Activated CD4-positive, CD25-positive, alpha-beta regulatory T cell treated with anti-CD3 and anti-CD28 coated beads, Interleukin-2, amount 50 U/mL, for 72 hours (primary cell): ENCODE measurements at regions not wholly inside any gene's neighbourhood (a gene's known extent, or its start where the extent isn't known, plus 50 kb on each side); places are given as distances from the start of the nearest gene placed in this dataset.
"Not testable (repeated sequence)": the region's sequence is repeated elsewhere in the genome, so short reads cannot be mapped to it uniquely, and the experiment has no call there.

ENCODE experiments used
- DNase-seq: peaks from one replicate; pipeline ENCODE4 v3.0.0; 2021

GRCh38 chr5:100011160-100011559 lies 524.0 kb upstream of the FAM174A start:
- not testable (repeated sequence) for DNase-seq

DNA sequence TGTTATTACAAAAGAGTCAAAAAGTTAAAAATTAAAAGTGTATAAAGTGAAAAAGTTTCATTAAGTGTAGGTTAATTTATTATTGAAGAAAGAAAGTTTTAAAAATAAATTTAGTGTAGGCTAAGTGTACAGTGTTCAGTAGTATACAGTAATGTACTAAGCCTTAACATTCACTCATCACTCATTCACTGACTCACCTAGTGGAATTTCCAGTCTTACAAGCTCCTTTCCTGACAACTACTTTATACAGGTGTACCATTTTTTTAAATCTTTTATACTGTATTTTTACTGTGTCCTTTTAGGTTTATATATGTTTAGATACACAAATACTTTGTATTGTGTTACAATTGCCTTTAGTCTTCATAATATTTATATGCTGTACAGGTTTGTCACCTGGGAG lies 530.2 kb upstream of the FAM174A start:
- DNase-seq: no peak

DNA sequence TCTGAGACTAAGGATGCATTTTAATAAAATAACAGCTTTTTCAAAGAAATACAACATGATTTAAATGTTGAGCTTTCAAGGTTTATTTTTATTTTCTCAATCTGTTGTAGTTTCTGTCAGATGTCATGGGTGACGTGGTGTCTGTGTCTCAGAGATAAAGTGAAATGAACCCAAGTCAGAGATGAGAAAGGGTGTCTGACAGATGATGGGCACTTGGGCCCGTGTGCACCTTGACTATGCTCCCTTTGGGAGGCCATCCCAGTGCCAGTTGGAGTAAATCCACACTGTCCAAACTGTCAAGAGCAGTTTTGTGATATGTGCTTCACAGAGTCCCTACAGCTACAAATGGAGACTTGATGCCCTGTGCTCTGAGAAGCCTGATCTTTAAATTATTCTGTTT lies 536.9 kb upstream of the FAM174A start:
- no peak for DNase-seq

GRCh38 chr5:99995407-99995806 lies 539.8 kb upstream of the FAM174A start:
- DNase-seq: no peak

DNA sequence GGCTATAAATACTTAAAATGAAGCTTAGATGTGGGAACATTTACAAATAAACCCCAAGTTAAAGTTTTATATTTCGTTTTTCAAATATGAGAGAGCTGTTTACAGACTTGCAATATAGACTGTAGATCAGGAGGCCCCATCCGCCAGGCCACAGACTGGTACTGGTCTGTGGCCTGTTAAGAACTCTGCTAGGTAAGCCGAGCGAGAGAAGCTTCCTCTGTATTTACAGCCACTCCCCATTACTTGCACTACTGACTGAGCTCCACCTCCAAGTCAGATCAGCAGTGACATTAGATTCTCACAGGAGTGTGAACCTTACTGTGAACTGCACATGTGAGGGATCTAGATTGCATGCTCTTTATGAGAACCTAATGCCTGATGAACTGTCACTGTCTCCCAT lies 561.4 kb upstream of the FAM174A start:
- no peak for DNase-seq

GRCh38 chr5:99955962-99956361 lies 579.2 kb upstream of the FAM174A start:
- no peak for DNase-seq

DNA sequence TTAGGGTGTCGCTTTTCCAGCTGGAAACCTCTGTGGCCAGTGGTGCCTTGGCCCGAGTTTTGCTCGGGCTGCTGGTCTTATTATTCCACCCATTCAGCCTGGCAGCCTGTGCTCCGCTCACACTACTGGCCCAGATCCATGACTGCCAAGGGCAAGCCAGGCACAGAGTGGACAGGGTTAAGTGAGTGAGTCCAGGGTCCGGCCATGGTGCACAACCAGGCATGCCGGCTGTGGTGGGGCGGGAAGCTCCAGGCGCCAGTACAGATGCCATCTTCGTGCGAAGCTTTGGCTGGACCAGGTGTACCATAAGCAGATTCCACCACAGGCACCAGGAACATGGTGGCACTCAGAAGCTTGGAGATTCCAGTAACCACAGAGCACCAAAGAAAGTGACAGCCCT lies 580.2 kb upstream of the FAM174A start:
- DNase-seq: no peak

DNA sequence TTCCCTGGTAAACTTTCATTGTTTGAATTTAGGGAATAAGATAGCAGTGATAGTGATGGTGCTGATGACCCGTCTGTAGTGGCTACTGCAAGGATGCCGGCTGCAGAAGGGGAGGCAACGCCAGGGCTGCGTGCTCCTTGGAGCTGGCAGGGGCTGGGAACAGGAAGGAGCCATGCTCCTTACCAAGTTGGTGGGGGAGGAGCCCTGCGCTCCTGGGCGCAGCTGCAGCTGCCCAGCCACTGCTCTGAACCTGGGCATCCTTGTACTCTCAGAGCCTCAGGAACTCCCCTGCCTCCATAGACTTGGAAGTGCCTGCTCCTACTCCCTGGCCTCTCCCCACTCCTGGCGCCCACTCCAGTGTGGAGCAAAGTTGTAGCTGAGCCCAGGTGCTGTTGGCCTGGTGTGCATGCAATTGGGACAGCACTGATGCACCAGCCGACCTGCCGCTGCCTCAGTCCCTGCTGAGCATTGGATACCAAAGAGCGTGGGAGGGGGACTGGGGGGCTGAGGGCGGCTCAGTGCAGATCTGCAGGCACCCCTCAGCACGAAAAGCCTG lies 585.1 kb upstream of the FAM174A start:
- no peak for DNase-seq

- no peak for DNase-seq
These were observed 585.8 kb upstream of the FAM174A start for GRCh38 chr5:99949361-99949760.

DNA sequence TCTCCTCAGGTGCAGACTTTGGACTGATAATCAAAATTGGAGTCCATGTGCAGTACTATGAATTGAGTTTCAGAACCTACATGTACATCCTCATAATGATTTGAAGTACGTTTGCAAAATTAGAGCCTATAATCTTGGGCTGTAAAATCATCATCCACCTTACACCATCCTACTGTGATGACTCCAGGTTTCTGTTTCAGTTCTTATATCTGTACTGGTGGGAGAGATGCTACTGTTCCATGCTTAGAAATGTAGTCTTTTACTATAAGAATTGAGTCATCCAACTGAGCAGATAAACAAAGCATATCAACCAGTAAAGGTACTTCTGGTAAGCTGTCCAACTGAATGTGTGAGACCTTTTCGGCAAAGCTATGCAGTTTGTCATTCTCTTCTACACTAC lies 586.3 kb upstream of the FAM174A start:
- DNase-seq: no peak

DNA sequence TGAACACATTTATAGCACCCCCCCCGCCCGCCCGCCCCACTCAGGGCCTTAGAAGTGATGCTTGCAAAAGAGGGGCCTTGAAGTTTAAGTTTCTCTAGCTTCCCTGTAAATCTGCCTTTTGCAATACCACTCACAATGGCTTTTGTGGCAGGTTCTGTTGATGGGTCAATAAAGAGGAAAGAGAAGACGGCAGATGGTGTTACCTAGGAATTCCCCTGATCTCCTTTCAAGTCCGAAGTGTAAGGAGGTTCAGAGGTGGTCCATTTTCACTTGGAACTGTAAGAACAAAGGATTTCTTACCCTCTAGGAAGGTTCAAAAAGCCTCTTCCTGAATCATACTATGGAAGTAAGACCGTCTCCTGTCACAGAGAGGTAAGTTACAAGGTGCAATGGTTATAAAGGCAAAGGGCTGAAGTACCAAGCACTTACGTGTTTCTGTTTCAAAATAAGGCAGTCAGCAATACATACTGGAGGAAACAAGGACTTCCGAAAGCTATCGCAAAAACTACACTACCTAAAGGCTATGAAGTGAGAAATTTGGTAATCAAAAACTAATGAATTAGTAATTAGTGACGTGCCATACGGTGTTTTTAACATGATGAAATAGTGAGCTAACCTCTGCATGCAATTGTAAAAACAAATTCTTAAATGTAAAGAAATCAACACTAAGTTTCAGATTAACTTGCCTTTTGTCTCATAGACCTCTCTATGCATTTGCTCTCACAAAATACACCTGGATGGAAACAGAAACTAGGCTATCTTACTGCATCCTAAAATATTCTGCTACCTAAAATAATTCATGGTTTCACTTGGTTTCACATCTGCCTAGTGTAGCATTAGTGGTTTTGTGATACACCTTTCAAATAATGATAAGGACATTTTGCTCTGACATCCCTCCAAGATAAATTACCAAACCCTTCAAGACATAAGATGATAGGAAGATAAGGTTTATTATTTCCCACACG lies 589.4 kb upstream of the FAM174A start:
- DNase-seq: no peak

DNA sequence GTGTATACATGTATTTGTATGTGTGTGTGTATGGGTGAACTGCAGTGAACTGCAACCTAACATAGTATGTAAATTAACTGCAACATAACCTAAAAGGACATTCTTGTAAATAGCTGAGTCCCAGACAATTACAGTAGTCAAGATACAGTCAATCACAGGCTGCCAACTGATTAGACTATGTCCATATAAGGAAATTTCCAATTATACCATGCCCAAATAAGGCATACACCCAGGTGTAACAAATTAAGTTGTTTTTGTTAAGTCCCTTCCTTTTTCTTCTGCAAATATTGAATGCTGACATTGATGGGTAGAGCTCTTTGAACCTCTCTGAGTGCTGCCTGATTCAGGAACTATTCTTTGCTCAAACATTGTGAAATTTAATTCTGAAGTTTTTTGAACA lies 594.6 kb upstream of the FAM174A start:
- DNase-seq: no peak

DNA sequence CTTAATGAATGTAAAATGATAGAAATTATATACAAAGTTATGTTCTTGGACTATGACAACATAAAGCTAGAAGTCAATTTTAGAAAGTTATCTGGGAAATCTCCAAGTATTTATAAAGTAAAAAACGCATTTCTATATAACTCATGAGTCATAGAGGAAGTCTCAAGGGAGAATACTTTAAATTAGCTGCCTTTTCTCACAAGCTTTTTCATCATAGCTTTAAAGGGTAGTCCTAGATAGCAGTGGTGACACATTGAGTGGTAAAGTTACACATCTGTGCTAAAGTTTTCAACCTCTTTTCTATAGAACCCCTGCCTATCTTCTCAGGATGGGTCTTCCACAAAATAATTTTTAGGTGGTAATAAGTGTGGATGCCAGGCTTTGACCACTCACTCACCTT lies 598.3 kb upstream of the FAM174A start:
- no peak for DNase-seq

DNA sequence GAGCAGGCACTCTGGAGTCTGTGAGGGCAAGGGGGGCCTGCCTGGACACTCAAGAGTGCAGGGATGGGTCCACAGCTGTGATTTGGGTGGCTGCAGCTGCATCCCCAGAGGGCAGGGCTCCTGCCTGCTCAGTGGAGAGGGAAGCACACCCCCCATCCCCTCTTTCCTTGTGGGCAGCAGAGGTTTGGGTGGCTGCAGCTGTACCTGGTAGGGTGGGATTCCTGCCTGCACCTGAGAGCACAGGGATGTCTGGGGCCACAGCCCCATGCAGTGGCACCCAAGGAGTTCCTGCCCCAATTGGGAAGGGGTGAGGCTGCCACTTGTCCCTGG lies 605.4 kb upstream of the FAM174A start:
- DNase-seq: no peak

DNA sequence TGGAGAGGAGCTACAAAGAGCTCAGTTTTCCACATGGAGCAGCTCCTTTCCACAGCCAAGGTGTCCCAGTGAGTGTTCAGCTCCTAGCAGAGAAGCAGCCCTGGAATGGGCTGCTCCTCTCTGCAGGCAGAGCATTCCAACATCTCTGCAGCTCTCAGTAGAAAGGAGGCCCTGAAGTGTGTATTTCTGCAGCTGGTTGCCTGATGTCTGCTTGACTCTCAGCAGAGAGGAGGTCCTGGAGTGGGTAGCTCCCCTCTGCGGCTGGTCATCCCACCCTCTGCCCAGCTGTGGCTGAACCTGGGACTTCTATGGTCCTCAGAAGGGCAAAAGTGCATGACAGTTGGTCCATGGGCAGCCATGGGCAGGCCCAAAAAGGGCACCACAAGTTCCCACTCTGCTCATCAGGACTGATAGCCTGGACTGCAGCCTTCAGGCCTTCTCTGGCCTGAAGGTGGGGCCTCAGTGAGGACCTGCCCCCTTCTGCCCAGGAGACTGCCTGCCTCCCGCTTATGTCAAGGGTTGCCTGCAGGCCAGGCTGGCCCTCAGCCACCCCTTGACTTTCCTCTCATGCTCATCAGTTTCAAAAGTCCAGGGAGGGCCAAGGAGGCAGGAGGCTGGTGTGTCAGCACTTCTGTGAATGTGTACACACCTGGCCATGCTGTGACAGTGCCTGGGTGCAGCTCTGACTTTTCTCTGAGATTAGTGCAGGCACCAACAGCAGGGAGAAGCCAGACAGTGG lies 605.9 kb upstream of the FAM174A start:
- DNase-seq: no peak

DNA sequence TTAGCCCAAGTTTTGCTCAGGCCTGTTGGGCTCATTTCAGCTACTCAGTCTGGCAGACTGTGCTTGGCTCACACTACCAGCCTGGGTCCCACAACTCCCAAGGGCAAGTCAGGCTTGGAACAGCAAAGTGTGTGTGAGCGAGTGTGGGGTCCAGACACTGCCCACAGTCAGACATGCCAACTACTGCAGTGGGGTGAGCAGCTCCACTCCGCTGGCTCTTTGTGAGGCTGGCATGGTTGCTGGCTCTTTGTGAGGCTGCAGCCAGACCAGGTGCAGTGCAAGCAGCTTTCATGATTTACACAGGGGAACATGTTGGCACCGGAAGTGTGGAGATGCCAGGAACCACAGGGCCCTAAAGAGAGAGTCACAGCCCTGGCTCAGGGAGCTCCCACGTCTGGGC lies 606.7 kb upstream of the FAM174A start:
- DNase-seq: no peak

DNA sequence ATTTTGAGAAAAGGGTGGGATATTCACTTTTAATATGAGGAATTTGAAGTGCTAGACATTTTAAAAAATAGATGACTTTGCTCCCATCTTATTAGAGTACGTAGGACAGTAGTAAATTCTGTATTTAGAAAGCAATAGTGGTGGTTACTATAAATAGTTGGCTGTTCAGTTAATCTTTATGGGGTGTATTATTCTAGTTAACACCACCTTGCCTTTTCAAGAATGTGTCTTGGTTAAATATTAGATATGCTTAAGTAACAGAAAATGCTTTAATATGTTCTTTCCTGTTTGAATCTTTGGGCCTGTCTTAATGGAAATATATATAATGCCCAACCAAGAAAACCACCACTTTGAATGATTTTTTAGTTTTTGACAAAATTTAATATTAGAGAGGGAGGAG lies 608.7 kb upstream of the FAM174A start:
- no peak for DNase-seq

DNA sequence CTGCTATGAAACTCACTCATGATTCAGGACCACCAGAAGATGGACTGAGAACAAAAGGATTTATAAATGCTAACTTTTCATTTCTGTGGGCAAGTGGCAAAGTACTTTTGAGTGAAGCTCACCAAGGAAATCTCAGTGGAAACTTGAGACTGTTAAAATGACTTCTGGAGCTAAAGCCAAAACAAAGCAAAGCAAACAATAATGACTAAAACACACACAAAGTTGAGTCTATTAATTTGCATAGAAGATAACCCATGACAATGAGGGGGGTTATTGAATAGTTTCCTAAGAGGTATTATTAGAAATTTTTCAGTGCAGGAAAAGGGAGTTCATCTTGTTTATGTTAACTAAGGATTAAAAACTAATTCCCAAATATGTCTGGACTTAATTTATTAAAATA lies 612.8 kb upstream of the FAM174A start:
- DNase-seq: no peak

DNA sequence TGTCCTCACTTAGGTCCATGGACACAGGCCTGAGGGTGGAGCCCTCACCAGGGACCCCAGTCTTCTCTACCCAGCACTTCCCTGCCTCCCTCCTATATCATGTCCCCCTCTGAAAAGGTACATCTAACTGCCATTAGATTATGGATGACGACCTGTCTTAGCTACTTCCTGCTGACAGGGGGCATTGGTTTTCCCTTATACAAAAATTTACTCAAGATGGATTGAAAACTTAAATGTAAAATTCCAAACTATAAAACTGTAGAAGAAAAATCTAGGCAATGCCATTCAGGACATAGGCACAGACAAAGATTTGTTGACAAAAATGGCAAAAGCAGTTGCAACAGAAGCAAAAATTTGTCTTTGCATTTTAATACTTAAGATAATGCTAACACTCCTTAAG lies 623.2 kb upstream of the FAM174A start:
- DNase-seq: no peak

GRCh38 chr5:99906776-99907175 lies 628.4 kb upstream of the FAM174A start:
- no peak for DNase-seq

DNA sequence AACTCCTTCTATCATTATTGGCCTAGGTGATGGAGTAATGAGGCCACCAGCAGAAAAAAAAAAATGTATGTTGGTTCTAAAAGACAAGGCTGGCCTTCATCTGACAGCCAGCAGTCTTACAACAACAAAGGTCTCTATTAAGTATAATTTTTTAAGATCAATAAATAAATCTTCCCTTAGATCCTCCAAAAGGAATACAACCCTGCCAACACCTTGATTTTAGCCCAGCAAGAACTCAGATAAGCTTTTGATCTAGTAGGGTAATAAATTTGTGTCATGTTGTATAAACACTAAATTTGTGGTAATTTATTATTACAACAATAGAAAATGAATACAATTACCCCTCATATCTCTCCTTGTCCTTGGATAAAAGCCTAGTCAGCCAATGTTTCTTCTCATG lies 633.2 kb upstream of the FAM174A start:
- no peak for DNase-seq

GRCh38 chr5:99900302-99900852 lies 634.8 kb upstream of the FAM174A start:
- DNase-seq: no peak

DNA sequence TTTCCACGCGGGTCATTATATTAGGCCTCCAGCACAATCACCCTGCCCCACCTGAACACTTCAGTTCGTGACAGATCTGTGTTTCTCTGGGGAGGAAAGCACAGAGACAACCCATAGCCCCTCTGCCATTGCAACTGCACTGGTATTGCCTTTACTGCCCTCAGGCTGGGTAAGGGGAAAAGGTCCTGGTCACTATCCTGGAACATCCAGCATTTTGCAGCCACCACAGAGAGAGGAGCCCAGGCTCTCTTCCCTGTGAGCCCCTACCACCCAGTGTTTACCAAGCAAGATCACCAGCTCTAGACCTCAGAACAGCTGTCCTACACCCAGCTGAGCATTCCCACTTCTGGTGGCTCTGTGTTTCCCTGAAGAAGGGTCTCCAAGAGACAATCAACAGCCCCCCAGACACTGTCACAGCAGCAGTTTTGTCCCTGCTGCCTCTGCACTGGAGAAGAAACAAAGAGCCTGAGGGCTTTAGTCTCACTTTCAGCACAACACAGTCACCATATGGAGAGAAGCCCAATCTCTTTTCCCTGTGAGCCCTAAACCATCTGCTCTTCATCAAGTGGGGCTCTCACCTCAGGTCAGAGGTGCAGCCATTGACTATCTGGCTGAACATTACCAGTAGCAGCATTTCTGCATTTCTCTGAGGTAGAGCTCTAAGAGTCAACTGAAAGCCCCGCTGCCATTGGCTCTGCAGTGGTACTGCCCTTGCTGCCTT lies 655.2 kb upstream of the FAM174A start:
- DNase-seq: no peak
